Vagina (tissue), 2 donors: ENCODE measurements at regions not wholly inside any gene's neighbourhood (a gene's known extent, or its start where the extent isn't known, plus 50 kb on each side); places are given as distances from the start of the nearest gene placed in this dataset.

ENCODE experiments used
- DNase-seq, 2 donors: peaks; one replicate each; pipeline ENCODE4 v3.0.0-alpha.2; 2017; ENCODE audit errors: extremely low spot score in 2 of 2
- H3K27ac ChIP-seq: fragments of 200-600 bp; sonication (generic); one replicate; pipeline ENCODE4 v1.5.1; 2019
- H3K27me3 ChIP-seq: fragments of 200-600 bp; sonication (generic); one replicate; pipeline ENCODE4 v1.5.1; 2019
- H3K36me3 ChIP-seq, 2 donors: fragments of 200-600 bp; sonication (generic); one replicate each; pipeline ENCODE4 v1.5.1; 2017 to 2019
- H3K4me1 ChIP-seq: fragments of 200-600 bp; sonication (generic); one replicate; pipeline ENCODE4 v1.5.1; 2019
- H3K4me3 ChIP-seq, 2 donors: fragments of 200-600 bp; sonication (generic); 1 replicate in 1 of 2; 2 replicates in 1 of 2; pipeline ENCODE4 v1.5.1; 2016 to 2019
- H3K9me3 ChIP-seq: fragments of 200-600 bp; sonication (generic); one replicate; pipeline ENCODE4 v1.5.1; 2019
- CTCF ChIP-seq, 3 experiments: fragments of 450-650 bp in 2 of 3; fragments of 200-600 bp in 1 of 3; sonication (generic) in 1 of 3; IDR thresholded peaks; one replicate each; pipeline ENCODE4 v1.5.1; 2017 to 2019; ENCODE audit warnings: antibody characterized with exemption in 3 of 3, mild to moderate bottlenecking in 2 of 3, moderate library complexity in 2 of 3
- POLR2A ChIP-seq, 2 donors: fragments of 450-650 bp; IDR thresholded peaks; one replicate each; pipeline ENCODE4 v1.6.1; 2017; ENCODE audit warnings: antibody characterized with exemption in 2 of 2, mild to moderate bottlenecking in 2 of 2, moderate library complexity in 2 of 2
- POLR2AphosphoS5 ChIP-seq, 2 donors: sonication (generic); formaldehyde crosslinking; IDR thresholded peaks; one replicate each; pipeline ENCODE4 v1.9.0; 2017; ENCODE audit warnings: antibody characterized with exemption in 2 of 2, mild to moderate bottlenecking in 2 of 2, low read depth in 1 of 2; ENCODE audit not compliant: insufficient read depth in 1 of 2
- intact Hi-C: fragments of 100-400 bp; cut with DNase I; formaldehyde crosslinking; loops from one replicate; pipeline ENCODE4 v1.15.1; 2023

GRCh38 chr4:154088741-154089140 lies 299.9 kb upstream of the SFRP2 start:
- no peak overlapping the region for H3K27ac ChIP-seq
- no peak for TF ChIP-seq CTCF (IDR thresholded peaks at IDR 0.05)
- TF ChIP-seq POLR2A (IDR thresholded peaks at IDR 0.05) = no peak
- no peak for TF ChIP-seq POLR2AphosphoS5 (IDR thresholded peaks at IDR 0.05; ENCODE audit: insufficient read depth in 1 of 2, low read depth in 1 of 2)
- intact Hi-C loops = no loop called here
- no peaks in the 10 kb centered on the region for H3K27me3 ChIP-seq
- DNase-seq = no peak
- no peaks in the 10 kb centered on the region for H3K4me1 ChIP-seq
- no peak overlapping the region for H3K4me3 ChIP-seq
- H3K9me3 ChIP-seq = no peaks in the 10 kb centered on the region
- H3K36me3 ChIP-seq = no peaks in the 10 kb centered on the region

- H3K4me1 ChIP-seq = no peaks in the 10 kb centered on the region
- DNase-seq = no peak
- H3K36me3 ChIP-seq = no peaks in the 10 kb centered on the region
- intact Hi-C loops = no loop called here
- H3K4me3 ChIP-seq = no peak overlapping the region
- no peaks in the 10 kb centered on the region for H3K27me3 ChIP-seq
- no peak overlapping the region for H3K27ac ChIP-seq
- TF ChIP-seq POLR2AphosphoS5 (IDR thresholded peaks at IDR 0.05; ENCODE audit: insufficient read depth in 1 of 2, low read depth in 1 of 2) = no peak
- TF ChIP-seq POLR2A (IDR thresholded peaks at IDR 0.05) = no peak
- TF ChIP-seq CTCF (IDR thresholded peaks at IDR 0.05) = no peak
- no peaks in the 10 kb centered on the region for H3K9me3 ChIP-seq
Measured at GRCh38 chr4:154086247-154086646, 297.4 kb upstream of the SFRP2 start.

GRCh38 chr4:154084864-154085263 lies 296.0 kb upstream of the SFRP2 start:
- DNase-seq = no peak
- intact Hi-C loops = no loop called here
- Histone ChIP-seq H3K36me3 (no peaks in the 10 kb centered on the region), H3K27me3 (no peaks in the 10 kb centered on the region), H3K4me3 (no peak overlapping the region), H3K27ac (no peak overlapping the region), H3K4me1 (no peaks in the 10 kb centered on the region), H3K9me3 (no peaks in the 10 kb centered on the region)
- TF ChIP-seq CTCF (IDR thresholded peaks at IDR 0.05) = no peak
- no peak for TF ChIP-seq POLR2A (IDR thresholded peaks at IDR 0.05)
- TF ChIP-seq POLR2AphosphoS5 (IDR thresholded peaks at IDR 0.05; ENCODE audit: insufficient read depth in 1 of 2, low read depth in 1 of 2) = no peak

- intact Hi-C loops = no loop called here
- Histone ChIP-seq H3K9me3 (no peaks in the 10 kb centered on the region), H3K27ac (no peak overlapping the region), H3K27me3 (no peaks in the 10 kb centered on the region), H3K4me1 (no peaks in the 10 kb centered on the region), H3K36me3 (no peaks in the 10 kb centered on the region), H3K4me3 (no peak overlapping the region)
- TF ChIP-seq POLR2AphosphoS5 (IDR thresholded peaks at IDR 0.05; ENCODE audit: insufficient read depth in 1 of 2, low read depth in 1 of 2) (no peak), CTCF (IDR thresholded peaks at IDR 0.05) (no peak), POLR2A (IDR thresholded peaks at IDR 0.05) (no peak)
- no peak for DNase-seq
Measured at GRCh38 chr4:154082760-154083535, 294.1 kb upstream of the SFRP2 start.

GRCh38 chr4:154081391-154081790 lies 292.5 kb upstream of the SFRP2 start:
- H3K27ac ChIP-seq = no peak overlapping the region
- DNase-seq = no peak
- no peaks in the 10 kb centered on the region for H3K4me1 ChIP-seq
- intact Hi-C loops = no loop called here
- TF ChIP-seq POLR2A (IDR thresholded peaks at IDR 0.05) = no peak
- no peak for TF ChIP-seq CTCF (IDR thresholded peaks at IDR 0.05)
- TF ChIP-seq POLR2AphosphoS5 (IDR thresholded peaks at IDR 0.05; ENCODE audit: insufficient read depth in 1 of 2, low read depth in 1 of 2) = no peak
- H3K4me3 ChIP-seq = no peak overlapping the region
- H3K9me3 ChIP-seq = no peaks in the 10 kb centered on the region
- H3K27me3 ChIP-seq = no peaks in the 10 kb centered on the region
- no peaks in the 10 kb centered on the region for H3K36me3 ChIP-seq
